AG20443 (cell line): ENCODE measurements at regions not wholly inside any gene's neighbourhood (a gene's known extent, or its start where the extent isn't known, plus 50 kb on each side); places are given as distances from the start of the nearest gene placed in this dataset.

ENCODE experiments used
- DNase-seq: peaks from one replicate; pipeline ENCODE4 v3.0.0; 2012; ENCODE audit warnings: low spot score, mixed read lengths

DNA sequence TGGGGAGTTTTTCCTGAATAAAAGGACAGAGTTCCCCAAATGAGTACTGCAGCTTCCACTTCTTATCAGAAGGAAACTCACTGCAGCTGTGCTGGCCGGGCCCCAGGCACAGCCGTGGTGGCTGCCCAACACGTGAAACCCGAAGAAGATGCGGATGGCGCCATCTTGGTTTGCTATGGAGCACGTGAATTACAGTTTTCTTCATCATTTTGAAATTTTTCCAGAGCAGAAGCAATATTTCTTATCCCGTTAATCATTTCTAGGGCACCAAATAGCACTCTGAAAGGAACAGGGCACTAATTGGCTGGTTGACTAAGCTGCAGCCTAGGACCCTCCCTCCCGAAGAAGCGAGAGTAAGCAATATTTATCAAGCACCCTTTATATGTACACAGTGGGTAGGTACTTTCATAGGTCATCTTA lies 63.2 kb upstream of the EPS8L3 start:
- no peak for DNase-seq

- no peak for DNase-seq
Measured at GRCh38 chr1:109826446-109826845, 62.7 kb upstream of the EPS8L3 start.

- DNase-seq, result no peak
Measured at GRCh38 chr1:109824349-109825115, 60.8 kb upstream of the EPS8L3 start.

DNA sequence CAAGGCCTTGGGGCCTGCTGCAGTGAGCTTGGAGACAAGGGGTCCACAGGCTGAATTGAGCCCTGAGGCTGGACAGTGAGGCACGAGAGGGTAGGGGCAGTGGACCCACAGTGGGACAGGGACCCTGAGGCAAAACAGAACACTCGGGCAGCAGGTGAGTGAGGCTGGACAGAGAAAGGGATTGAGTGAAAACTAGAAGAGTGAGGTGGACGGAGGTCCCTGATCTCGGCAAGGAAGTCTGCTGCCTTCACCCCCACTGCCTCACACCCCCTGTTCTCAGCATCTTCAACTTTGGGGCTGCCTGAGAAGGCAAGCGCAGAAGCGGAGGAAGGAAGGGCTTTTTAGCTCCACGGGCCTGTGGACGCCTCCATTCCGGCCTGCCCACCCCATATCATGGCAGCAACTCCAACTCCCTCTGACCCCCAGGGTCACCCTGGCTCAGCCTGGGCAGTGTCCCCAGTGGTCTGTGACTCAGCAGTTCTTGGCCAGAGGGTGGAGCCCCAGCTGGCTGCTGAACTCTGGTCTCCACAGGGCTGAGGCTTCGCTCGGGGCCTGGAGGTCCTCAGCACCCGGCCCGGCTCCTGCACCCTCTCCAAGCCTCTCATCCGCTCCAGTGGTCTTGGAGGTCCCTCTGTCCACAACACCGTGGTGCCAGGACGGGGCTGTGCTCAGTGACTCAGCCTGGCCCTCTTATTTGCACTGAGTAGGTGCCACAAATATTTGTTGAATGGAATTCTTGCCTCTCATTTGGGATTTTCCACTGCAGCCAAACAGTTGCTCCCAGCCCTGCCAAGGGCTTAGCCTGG lies 60.0 kb upstream of the EPS8L3 start:
- DNase-seq, result peak; percentile 72

DNA sequence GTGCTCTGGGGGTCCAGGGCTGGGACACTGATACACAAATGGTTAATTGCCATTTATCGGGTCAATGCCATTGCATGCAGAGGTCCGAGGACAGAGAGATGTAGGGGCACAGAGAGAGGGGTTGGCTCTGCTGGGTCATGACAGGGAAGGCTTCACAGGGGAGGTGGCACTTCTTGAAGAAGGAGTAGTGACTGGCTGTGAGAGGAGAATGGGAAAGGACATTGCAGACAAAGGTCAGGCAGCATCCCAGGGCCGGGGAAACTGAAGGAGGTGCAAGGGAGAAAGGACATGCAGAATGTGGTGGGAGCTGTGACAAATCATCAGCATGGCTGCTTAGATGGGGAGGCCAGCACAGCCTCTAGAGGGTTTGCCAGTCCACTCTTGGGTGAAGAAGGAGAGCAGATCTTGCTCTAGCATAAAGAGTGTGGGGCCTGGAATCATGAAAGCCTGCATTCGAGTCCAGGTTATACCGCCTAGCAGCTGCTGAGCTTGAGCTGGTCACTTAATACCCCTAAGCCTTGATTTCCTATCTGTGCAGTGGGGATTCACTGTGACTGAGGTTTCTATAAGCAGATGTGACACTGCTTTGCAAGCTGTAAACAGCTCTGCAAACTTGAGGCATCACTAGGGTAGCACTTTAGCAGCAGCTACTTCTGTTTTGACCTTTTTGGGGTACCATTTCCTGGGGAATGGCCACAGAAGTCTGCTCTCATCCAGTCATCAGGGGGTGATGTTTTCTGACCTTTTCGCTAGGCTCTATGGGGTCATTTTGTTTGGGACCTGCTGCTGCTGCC lies 59.2 kb upstream of the EPS8L3 start:
- DNase-seq, result no peak

GRCh38 chr1:109821831-109822745 lies 58.4 kb upstream of the EPS8L3 start:
- peak; percentile 78 for DNase-seq

DNA sequence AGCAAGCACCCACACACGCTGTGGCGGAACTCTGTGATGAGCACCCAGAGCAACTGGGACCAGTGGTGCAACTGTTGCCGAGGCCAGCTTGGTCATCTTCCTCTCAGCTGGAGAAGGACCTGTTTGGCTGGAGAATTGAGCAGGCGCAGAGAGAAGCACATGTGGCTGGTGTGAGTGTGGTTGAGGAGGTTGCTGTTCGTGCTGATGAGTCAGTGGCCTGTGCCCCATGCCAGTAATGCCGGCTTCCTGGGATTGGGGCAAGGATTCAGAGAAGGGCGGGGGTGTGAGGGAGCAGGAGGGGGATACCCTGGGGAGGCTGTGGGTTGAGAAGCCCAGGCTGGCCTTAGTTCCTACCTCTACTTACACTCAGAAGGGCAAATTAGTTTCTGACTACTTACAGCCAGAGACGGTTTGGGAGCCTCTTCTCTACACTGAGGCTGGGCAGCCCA lies 57.5 kb upstream of the EPS8L3 start:
- peak; percentile 98 for DNase-seq

GRCh38 chr1:109819906-109820305 lies 56.2 kb upstream of the EPS8L3 start:
- no peak for DNase-seq

- no peak for DNase-seq
Measured at GRCh38 chr1:109818988-109819764, 55.5 kb upstream of the EPS8L3 start.

DNA sequence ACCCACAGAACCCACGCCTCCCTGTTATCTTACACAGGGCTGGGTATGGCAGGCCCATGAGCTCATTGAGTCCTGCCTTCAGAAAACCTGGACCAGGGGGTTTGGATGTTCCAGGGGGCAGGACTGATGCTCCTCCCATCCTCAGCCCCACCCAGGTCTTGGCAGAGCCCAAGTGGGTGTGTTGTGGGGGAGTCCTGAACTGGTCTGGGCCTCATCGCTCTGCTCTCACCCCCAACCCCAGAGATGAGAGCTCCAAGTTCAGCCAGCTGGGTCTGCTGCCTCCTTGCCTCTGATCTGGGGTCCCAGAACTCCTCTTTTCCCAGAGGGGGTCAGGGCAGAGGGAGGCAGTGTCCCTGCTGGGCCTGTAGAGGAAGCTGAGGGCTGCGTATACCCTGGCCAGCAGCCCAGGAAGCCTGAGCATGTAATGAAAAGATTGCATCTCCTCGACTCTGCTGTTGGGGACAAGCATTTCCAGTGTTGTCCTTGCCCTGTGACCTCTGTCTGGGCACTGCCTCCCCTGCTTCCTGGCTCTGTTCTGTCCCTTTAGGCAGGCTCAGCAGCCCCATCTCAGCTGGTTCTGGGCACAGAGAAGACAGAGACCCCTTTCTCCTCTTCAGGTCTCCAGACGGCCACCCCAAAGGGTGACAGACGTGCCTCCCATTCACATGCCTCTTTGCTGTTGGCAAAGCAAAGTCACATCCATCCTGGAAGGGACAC lies 54.7 kb upstream of the EPS8L3 start:
- DNase-seq, result no peak

GRCh38 chr1:109817881-109818270 lies 54.2 kb upstream of the EPS8L3 start:
- DNase-seq, result no peak

GRCh38 chr1:109816975-109817535 lies 53.3 kb upstream of the EPS8L3 start:
- no peak for DNase-seq

DNA sequence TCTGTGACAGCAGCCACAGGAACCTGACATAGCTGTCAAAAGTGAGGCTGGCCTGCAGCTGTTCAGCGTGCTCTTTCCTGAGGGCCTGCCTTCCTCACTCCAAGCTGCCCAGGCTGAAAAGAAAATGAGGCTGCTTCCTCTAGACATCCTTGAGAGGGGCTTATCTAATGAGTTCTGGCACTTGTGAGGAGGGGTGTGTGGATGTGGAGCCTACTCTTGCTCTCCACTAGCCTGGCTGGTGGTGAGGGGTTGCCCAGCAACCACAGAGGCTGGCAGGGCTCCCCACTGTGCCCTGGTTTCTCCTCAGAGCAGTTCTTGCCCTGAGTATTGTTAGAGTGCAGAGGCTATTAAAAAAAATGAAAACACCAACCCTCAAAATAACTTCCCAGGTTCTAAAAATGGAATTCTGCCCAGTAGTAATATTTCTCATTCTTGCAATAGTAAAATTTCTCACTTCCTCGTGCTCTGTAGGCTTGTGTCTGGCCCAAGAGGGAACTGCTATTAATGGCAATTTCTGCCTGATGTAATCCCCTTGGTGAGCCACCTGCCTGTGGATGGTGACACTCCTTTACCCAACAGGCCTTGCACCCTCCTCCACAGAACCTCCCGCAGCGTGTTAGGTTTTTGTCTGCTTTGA lies 52.6 kb upstream of the EPS8L3 start:
- peak; percentile 51 for DNase-seq

DNA sequence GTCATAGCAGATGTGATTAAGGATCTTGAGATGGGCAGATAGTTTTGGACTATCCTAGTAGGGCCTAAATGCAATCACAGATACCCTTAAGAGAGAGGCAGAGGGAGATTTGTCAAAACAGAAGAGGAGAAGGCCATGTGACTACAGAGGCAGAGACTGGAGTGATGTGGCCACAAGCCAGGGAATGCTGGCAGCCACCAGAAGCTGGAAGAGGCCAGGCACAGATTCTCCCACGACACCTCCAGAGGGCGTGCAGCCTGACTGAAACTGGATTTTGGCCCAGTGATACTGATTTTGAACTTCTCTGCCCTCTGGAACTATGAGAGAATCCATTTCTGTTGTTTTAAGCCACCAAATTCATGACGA lies 52.1 kb upstream of the EPS8L3 start:
- no peak for DNase-seq

DNA sequence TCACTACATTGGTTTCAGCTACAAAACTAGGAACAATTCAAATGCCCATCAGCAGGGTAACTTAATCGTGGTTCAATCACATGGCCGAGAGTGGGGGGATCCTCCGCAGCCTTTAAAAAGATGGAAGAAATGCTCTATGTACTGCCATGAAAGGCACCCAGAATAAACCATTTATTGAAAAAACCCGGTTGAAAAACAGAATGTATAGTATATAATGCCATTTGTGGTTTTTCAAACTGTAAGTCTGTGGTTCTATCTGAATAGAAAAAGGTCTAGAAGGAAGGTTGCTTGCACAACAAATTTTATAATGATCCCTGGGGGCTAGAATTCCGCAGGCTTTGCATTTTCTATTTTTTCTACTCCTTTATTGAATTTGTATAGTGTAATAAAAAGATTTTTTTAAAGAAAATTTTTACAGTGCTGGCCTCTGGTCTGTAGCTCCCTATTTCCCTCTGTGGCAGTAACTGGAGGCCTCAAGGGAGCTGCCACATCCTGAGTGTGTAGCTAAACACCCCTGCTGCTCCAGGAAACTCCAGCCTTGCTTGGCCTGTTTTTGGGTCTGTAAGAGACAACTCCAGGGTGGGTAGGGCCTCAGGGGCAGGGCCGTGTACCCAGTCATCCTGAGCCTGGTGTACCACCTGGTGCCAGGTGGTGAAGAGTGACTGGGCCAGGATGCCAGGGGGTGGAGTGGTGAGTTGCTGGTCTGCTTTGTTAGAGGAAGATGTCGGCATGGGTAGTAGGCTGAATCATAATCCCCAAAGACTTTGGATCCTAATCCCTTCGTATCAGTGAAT lies 51.5 kb upstream of the EPS8L3 start:
- DNase-seq, result peak; percentile 0

DNA sequence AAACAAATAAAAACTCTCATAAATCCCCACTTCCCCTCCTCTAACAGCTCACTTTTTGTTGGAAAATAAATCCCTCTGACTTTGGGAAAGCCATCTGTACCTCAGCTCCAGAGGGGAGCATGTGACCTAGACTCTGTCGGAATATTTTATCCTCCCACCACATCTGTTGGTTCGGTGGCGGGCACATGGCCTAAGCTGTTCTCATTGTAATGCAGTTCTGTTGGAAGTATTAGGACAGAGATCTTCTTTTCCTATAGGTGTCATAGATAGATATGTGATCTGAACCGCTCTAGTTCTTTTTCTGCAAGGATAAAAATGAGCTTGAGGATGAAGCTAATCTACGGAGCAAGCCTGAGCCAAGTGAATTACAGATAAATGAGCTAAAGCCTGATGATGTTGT lies 50.5 kb upstream of the EPS8L3 start:
- DNase-seq, result no peak
